GM18858 (cell line): ENCODE measurements at regions not wholly inside any gene's neighbourhood (a gene's known extent, or its start where the extent isn't known, plus 50 kb on each side); places are given as distances from the start of the nearest gene placed in this dataset.

Source experiments
- ATAC-seq: cut with Tn5 transposase; IDR thresholded peaks from one replicate; pipeline ENCODE4 v1.9.1; 2021; ENCODE audit not compliant: unreplicated experiment

DNA sequence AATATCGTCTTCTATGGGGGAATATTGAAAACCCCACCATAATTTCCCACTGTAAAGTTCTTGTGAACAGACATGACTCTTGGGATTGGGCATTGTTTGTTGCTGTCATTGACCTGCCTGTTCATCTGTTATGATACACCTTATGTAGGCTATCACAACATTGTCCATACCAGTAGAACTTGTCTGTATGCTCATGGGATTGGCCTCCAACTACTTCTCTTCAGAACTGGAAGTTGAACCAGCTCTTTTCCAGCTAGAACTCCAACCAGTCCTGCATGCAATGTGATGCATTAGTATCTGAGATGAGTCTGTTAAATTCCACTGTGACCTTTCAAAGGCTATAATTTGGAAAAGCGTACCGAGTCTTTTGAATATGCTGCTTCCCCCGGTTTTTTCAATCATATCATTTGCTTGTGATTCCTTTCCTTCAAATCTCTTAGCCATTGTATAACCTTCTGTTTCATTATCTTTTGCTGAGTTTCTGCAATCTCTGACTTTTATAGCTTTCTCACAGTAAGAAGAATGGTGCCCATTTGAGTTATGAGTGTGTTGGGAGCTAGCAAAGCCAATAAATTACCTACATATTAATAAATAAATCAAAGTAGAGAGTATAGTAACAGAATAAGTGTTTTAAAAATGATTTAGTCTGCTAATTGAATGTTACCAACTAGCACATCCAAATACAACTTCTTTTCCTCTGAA lies 101.9 kb downstream of the PLK2 start:
- no peak for ATAC-seq

DNA sequence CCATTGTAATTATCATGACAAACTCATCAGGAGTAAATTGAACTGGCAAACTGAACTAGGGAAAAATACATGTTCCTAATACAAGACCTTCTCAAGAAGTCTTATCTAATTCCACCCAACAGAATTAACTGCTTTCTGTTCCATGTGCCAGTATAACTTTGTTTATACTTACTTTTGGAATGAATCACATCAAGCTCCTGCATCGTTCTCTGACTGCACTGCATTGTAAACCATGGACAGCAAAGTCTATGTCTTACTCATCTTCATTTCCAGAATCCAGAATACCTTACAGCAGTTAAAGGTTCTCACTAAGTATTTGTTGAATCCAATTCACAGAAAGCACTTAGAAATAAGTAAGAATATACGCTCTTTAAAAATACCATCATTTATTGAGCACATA lies 102.8 kb downstream of the PLK2 start:
- ATAC-seq = no peak

DNA sequence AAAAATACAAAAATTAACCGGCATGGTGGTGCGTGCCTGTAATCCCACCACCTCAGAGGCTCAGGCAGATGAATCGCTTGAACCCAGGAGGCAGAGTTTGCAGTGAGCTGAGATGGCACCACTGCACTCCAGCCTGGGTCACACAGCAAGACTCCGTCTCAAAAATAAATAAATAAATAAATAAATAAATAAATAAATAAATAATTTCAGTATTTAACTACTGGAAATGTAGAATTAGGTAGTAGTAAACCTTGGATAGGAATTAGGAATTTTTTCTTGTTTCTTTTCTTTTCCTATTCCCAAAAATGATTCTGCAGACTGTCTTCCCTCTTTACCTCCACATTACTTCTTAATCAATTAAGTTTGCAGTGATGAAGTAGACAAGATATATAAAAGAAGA lies 103.2 kb downstream of the PLK2 start:
- no peak for ATAC-seq

DNA sequence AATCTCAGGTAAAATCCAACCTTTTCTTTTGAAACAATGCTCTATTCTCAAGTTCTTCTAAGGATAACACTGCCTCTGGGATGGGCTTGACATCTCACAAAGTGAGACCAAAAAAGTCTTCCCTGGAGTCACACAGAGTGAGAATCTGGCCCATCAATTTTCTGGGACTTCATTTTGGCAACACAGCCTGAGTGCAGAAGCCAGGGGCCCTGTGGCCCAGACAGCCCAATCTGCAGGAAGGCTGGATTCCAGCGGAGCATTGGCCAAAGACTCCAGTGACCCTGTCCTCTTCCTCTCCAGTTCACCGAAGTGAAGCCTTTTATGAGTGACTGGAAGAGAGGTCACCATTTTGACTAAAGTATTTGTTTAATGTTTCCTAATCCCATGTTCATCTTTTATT lies 105.1 kb downstream of the PLK2 start:
- ATAC-seq = no peak

DNA sequence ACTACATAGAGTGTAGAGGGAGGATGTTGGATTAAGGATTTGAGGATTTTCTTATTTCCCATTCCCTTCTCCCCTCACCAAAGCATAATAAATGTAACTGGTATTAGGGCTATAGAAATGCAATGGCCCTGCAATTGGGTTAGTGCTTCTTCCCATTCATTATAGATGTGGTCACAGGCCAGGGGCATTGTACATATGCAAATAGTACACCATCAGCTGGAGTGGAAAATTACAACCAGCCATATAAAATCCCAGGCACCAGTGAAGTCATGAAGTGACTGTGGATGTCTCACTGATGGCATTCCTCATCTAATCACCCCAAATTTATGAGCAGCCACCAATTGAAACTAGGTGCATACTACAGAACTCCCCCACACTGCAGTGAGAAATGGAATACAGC lies 105.9 kb downstream of the PLK2 start:
- no peak for ATAC-seq

DNA sequence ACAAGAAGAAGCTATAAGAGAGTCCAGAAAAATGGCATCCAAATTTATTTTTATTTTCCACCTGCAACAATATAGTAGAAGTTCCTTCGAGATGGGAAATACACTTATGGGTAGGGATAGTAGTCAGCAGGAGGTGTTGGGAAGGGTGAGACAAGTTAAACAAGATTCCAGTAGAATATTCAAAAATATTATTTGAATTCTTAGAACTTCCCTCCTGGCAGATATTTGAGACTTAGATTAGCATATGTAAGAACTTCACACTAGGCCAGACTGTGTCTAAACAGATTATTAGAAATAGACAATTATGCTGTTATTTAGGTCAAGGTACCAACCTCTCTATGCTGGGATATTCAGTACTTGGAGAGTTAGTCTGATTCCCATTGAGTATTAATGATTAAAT lies 108.7 kb downstream of the PLK2 start:
- no peak for ATAC-seq

DNA sequence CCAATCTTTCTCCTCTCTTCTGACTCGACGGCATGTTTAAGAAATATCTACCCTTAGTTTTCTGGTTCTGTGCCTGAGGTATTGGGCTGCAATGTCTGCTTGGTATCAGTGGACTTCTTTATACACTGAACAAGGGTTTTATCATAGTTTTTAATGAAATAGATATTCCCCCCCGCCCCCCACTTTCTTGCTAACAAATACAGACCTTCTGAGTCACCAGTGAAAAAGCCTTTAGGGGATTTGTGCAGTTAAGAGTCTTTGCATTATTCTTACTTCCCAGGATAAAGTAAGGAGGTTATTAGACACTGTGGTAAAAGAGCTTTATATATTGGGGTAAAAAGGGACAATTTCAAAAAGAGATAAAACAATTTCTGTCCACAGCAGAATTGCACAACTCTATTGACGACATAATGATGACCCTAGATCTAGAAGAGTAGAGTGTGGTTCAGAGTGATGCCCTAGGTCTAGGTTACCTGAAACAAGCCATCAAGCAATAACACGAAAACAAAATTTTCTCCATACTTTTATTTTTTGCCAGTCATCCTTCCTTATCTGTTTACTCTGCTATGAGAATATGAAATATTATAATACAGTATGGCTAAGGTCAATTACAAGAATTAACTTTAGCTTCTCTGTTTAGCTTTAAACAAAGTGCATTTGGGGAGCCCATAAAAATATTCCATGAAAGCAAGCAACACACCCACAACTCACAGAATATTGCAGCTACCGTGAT lies 110.7 kb downstream of the PLK2 start:
- no peak for ATAC-seq

DNA sequence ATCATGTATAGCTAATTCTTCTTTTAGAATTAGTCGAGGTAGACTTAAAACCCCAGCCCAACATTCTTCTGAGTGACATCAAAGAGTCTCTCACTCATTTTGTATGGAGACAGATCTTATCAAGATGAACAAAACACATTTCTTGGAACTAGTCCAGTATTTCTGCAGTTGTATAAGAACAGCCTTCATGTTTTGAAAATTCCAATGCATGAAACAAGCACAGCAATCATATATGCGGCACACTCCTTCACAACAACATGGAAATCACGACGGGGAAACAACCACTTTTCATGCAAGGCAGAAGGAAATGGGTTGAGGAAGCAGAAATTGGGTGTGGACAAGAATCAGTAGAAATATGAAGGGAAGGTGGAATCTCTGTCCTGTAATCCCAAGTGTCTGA lies 113.8 kb downstream of the PLK2 start:
- no peak for ATAC-seq

DNA sequence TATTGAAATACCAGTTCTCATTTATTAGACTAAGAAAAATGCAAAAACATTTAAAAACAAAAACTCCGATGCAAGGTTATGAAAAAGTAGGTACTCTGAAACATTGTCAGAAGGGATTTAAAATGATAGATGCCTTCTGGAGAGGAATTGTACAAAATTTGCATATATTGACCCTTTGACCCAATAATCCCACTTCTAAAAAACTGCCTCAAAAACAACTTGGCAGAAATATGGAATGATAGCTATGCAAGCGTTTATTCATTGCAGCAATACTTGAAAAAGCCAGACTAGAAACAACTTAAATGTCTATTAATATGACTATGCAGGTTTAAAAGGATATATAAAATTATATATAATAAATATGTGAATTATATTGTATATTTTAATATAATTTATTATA lies 118.4 kb downstream of the PLK2 start:
- no peak for ATAC-seq

DNA sequence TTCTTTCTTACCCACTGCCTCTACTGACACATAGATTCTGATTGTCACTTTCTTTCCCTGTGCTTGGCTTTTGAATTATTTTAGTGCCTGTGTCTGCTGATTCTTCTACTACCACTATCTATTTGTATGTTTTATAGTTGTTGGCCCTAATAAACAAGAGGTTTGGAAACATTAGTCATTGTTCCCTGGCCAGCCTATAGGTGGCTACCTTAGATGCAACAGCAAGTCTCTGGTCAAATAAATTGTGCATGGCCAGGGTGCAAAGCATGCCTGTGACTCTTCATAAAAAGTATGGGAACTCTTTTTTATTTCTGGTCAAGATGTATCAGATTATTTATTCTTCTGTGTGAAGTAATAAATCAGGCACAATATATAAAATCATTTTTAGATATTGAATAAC lies 124.4 kb downstream of the PLK2 start:
- no peak for ATAC-seq

DNA sequence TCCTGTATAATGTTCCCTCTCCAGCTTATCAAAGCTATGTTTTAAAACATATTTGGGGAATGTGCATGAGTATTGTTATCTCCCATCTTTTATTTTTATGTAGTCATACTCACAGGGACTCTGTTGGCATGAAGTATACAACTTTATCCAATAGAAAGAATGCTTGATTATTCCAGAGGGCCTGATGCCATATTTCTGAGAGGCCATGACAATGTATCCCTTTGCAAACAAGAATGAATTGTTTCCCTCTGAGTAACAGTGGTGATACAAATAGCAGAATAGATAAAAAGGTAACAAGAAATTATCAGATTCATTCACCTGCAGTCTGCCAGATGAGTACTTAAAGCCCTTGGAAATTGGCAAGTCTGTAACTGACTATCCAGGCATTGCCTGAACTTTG lies 125.9 kb downstream of the PLK2 start:
- ATAC-seq = no peak

DNA sequence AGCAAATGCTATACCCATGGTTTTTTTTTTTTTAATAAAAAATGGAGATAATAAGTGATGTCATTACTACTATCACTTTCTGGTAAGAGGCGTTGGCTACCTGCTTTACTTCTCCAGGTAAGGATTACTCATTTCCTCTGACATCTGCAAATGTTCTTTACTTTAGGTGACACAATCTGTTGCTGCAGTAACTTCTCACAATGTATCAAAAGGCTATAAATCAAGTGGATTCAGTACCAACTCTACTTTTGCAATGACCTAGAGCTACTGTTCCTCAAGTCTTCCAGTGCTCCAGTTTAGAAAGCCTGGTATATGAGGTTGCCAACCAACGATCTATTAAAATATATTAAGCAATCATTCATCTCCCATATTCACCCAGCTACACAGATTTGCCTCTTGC lies 129.1 kb downstream of the PLK2 start:
- ATAC-seq = no peak

DNA sequence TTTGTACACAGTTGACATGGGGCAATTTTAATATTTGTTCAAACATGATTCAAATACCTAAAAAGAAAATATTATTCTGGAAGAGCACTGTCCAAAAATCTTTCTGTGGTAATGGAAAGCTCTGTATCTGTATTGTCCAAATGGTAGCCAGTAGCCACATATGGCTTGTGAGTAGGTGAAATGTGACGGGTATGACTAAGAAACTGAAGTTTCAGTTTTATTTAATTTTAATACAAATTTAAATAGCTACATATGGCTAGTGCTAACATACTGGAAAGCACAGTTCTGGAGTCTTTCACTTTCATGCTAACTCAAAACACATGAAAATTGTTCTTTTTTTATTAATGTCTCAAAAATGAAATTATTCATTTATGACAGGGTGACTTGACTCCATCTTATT lies 132.6 kb downstream of the PLK2 start:
- peak; percentile 80 for ATAC-seq

DNA sequence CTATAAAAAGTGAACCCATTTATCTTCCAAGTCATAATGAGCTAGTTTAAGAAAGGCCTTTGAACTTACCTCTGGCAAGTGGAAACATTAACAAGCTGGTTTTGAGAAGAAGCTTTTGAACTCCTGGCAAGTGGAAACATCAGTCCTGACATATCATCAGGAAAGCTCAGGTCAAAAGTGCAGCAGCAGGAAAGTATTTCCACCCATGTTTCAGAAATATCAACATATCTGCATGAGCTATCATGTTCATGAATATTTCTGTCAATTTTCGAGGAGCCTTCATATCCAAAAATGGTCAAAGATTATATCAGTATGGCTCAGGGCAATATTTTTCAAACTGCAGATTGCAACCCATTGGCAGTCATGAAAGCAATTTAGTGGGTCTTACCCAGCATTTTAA lies 133.9 kb downstream of the PLK2 start:
- ATAC-seq = no peak

DNA sequence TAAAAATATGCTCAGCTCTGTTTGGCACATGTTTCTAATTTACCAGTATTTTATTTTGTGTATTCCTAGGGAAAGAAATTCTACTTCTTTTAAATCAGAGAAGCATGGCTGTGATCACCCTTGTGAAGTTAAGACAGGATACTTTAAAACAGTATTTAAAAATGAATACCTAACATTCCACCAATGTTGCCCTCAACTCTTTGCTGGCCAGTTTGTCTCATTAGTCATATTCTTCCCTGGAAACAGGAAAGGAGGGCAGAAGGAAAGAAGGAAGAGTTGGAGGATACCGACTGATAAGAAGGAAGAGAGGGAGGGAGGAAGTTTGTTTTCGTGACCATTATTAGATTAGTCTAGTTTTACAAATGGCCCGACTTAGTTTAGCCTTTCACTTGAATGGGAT lies 137.4 kb downstream of the PLK2 start:
- no peak for ATAC-seq

DNA sequence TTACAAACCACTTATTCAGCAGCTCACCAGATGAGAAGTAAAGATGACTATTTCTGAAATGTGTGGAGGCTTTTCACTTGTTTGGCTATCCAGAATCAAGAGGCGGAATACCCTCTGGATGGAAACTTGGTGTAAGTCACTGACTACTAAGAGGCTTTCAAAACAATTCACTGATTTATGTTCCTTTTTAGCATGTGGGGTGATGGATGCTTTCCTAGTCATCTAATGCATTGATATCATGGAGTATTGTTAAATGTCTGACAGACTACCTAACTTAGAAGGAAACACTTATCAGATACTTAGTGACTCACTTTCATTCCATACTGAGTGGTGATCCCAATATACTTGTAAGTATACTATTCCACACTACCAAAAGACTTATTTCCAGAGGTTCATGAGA lies 141.4 kb downstream of the PLK2 start:
- no peak for ATAC-seq

DNA sequence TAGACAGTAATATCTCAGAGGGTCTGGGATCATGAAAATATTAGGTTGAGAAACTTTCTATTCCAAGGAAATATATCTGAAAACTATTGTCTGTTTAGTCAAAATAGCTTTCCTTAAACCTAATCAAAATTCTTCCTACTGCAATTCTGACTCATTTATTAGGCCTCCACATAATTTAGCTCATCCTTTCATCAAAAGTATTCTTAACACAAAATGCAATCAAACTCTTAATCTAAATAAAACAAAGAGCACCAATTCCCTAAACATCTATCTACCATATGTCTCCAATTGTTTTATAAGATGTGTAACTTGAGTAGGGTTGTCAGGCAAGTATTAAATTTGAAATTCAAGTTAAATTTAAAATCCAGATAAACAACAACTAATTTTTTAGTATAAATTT lies 142.1 kb downstream of the PLK2 start:
- ATAC-seq = no peak

DNA sequence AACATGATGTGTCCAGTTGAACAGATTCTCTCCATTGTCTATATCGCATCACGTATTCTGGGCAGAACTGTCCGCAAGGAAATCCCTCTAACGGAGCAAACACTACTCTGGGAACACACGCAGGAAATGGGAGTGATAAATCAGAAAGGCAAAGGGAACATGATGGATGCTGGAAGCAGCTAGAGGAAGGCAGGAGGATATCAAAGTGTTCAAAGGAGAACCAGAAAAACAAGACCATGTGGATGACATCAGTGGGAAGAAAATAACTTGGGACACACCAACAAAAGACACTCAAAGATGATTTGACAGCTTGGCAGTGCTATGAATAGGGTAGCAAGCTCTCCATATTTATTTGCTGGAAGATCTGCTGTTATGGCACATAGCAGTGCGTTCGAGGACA lies 142.9 kb downstream of the PLK2 start:
- no peak for ATAC-seq

DNA sequence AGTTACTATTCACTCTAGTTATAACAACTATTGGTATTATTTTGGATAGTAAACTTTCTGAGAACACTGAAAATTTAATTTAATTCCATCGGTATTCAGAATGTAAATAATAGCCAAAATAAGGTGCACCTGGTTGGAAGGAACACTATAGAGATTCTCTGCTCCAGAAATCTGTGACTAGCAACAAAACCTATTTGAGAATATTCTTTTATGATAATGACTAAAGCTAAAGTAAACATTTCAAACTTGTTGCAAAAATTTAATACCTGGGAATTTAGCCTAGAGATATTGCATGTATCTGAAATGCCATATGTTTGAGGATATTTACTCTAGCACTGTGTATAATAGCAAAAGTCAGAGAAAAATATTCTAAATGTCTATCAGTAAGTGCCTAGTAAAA lies 144.1 kb downstream of the PLK2 start:
- ATAC-seq = no peak

DNA sequence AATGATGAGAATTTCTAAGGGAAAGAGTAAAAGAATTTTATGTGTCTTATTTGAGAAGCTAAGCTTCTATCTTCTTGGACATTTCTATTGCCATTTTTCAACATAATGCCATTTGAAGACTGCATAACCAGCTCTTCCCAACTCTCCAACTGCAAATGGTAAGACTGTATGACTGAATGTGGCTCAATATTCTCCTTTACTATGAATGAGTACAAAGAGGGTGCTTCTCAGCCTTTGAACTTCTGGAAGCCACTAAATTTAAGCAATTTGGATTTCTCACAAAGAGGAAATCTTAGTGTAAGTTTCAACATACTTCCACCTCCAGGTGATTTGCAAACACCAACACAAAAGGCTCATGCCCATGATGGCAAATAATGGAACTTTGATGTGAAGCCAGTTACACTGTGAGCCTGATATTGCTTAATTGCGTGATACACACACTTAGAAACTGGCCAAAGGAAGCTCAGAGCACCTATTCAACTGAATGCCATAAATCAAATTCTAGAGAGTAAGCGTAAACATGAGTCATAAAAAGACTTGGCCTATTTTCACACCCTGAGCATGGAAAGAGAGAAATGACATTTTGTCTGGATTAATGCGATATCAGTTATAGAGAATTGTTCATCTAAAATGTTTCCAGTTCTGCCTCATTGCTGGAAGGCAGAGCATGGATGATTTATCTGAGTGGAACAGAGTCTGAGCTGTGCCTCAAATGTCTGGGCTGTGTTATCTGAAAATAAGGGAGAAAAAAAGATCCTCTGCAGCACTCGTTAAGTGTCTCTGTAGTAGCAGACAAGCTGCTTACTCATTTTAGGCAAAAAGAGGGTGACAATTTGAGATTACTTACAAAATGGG lies 145.3 kb downstream of the PLK2 start:
- no peak for ATAC-seq

DNA sequence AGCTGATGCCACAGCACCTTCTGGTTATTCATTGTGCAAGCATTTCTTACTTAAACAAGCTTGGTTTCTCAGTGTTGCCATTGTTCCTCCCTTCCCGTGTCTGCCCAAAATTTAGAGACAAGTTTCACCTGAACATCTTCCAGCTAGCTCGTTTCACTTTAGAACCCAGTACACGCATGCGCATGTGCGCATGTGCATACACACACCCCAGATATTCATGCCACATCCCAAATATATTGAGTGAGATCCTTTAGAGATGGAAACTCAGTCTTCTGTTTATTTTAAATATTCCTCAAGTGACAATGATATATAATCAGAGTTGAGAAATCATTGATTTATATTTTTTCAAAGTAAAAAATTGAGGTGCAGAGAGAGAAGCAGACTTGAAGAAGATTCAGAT lies 147.6 kb downstream of the PLK2 start:
- ATAC-seq = no peak

DNA sequence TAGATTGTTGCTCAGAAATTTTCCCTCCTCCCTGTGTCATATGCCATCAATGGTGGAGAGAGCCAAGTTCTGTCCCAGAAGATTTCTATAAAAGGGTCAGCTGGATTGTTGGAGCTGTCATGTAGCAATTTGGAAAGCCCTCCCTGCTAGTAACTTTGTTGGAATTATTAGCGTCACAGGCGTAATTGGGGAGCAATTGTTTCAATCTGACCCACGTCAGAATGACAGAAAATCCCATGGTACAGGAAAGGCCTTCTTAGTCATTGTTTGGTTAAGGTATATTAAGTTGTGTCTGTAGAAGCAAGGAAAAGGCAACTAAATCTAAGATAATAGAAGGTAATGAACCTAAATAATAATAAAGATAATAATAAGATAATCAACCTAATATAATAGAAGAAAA lies 148.4 kb downstream of the PLK2 start:
- no peak for ATAC-seq
